ENCODE measurements at regions not wholly inside any gene's neighbourhood (a gene's known extent, or its start where the extent isn't known, plus 50 kb on each side); places are given as distances from the start of the nearest gene placed in this dataset.

- Histone ChIP-seq H3K9ac (ENCODE audit: insufficient read depth in 1 of 2, low read depth in 2 of 2, low read length in 2 of 2) (no peak overlapping the region), H4K20me1 (replicated peaks; ENCODE audit: control insufficient read depth, insufficient read depth, low read length) (no peaks in the 10 kb centered on the region), H3K79me2 (ENCODE audit: control insufficient read depth, insufficient read depth, low read length) (no peaks in the 10 kb centered on the region), H3K9me3 (replicated peaks; ENCODE audit: control insufficient read depth, insufficient read depth, low read depth, low read length) (no peaks in the 10 kb centered on the region; the same call in 1 of the 2 replicates), H3K27me3 (ENCODE audit: control insufficient read depth in 2 of 2, insufficient read depth in 2 of 2, low read length in 2 of 2) (no peaks in the 10 kb centered on the region), H3K27ac (ENCODE audit: extremely low read depth, low read depth, low read length) (no peak overlapping the region), H2AFZ (ENCODE audit: low read depth, low read length) (no peak overlapping the region), H3K4me3 (no peak overlapping the region), H3K9me1 (ENCODE audit: control insufficient read depth, insufficient read depth, low read length) (no peaks in the 10 kb centered on the region), H3K4me2 (ENCODE audit: insufficient read depth, low read length) (no peak overlapping the region), H3K36me3 (ENCODE audit: control insufficient read depth, insufficient read depth, low read length) (no peaks in the 10 kb centered on the region), H3K4me1 (replicated peaks in 1 of 2; ENCODE audit: control insufficient read depth in 2 of 2, insufficient read depth in 2 of 2, low read length in 2 of 2) (no peaks in the 10 kb centered on the region)
- DNase-seq (ENCODE audit: extremely low read depth in 1 of 4, low spot score in 3 of 4) (no peak), FAIRE-seq (no peak), ATAC-seq (no peak)
- POLR2A ChIA-PET, result no interaction called here
- no TSS peak for BruUV-seq (replicated peaks)
- TF ChIP-seq ILK (tag; IDR thresholded peaks at IDR 0.05; ENCODE audit: borderline replicate concordance, low read depth), result no peak
- intact Hi-C loops (cut with micrococcal nuclease), result no loop called here
- CTCF ChIA-PET (ENCODE audit: low intra/inter-chr PET ratio), result no interaction called here
- in situ Hi-C loops (cut with MboI), result no loop called here
- 0% methylated on average over 2 of the region's 2 CpGs for WGBS (ENCODE audit: insufficient coverage, low coverage, missing lambda C conversion rate)
Measured at GRCh38 chr4:106583108-106583507, 214.5 kb upstream of the GIMD1 start.

GRCh38 chr4:106582103-106582502, 213.5 kb upstream of the GIMD1 start:
- Histone ChIP-seq H3K4me2 (ENCODE audit: insufficient read depth, low read length) (no peak overlapping the region), H3K4me3 (no peak overlapping the region), H4K20me1 (replicated peaks; ENCODE audit: control insufficient read depth, insufficient read depth, low read length) (no peaks in the 10 kb centered on the region), H2AFZ (ENCODE audit: low read depth, low read length) (no peak overlapping the region), H3K4me1 (replicated peaks in 1 of 2; ENCODE audit: control insufficient read depth in 2 of 2, insufficient read depth in 2 of 2, low read length in 2 of 2) (no peaks in the 10 kb centered on the region), H3K27ac (ENCODE audit: extremely low read depth, low read depth, low read length) (no peak overlapping the region), H3K27me3 (ENCODE audit: control insufficient read depth in 2 of 2, insufficient read depth in 2 of 2, low read length in 2 of 2) (no peaks in the 10 kb centered on the region), H3K9me1 (ENCODE audit: control insufficient read depth, insufficient read depth, low read length) (no peaks in the 10 kb centered on the region), H3K36me3 (ENCODE audit: control insufficient read depth, insufficient read depth, low read length) (no peaks in the 10 kb centered on the region), H3K9ac (ENCODE audit: insufficient read depth in 1 of 2, low read depth in 2 of 2, low read length in 2 of 2) (no peak overlapping the region), H3K79me2 (ENCODE audit: control insufficient read depth, insufficient read depth, low read length) (no peaks in the 10 kb centered on the region), H3K9me3 (replicated peaks; ENCODE audit: control insufficient read depth, insufficient read depth, low read depth, low read length) (no peaks in the 10 kb centered on the region; the same call in 1 of the 2 replicates)
- ChIA-PET CTCF (ENCODE audit: low intra/inter-chr PET ratio) (no interaction called here), POLR2A (no interaction called here)
- intact Hi-C loops (cut with micrococcal nuclease), result no loop called here
- no TSS peak for BruUV-seq (replicated peaks)
- no peak for DNase-seq (ENCODE audit: extremely low read depth in 1 of 4, low spot score in 3 of 4)
- no peak for ATAC-seq
- in situ Hi-C loops (cut with MboI), result no loop called here
- FAIRE-seq, result no peak
- TF ChIP-seq MEF2A (IDR thresholded peaks at IDR 0.05; ENCODE audit: control insufficient read depth, low read depth, low read length) (no peak), CTCF (IDR thresholded peaks at IDR 0.05 in 2 of 3, conservative IDR thresholded peaks at IDR 0.05 in 1 of 3; ENCODE audit: insufficient read depth in 2 of 3, low read depth in 1 of 3, low read length in 3 of 3) (no peak), ZNF518B (CRISPR knock-in tag; IDR thresholded peaks at IDR 0.05) (no peak), PHF8 (IDR thresholded peaks at IDR 0.05; ENCODE audit: borderline replicate concordance, low read length) (no peak)
